B cell (primary cell): ENCODE measurements at regions not wholly inside any gene's neighbourhood (a gene's known extent, or its start where the extent isn't known, plus 50 kb on each side); places are given as distances from the start of the nearest gene placed in this dataset.

ENCODE experiments used
- EZH2 ChIP-seq: IDR thresholded peaks from 2 replicates; pipeline ENCODE4 v1.6.1; 2012; ENCODE audit warnings: borderline replicate concordance, low read depth, mild to moderate bottlenecking, moderate library complexity, low read length; ENCODE audit not compliant: insufficient read depth, poor library complexity, severe bottlenecking
- TF ChIP-seq, protein P1 (sequence below): fragments of 200-600 bp; IDR thresholded peaks from one replicate; pipeline ENCODE4 v1.8.0; 2022; ENCODE audit warnings: antibody characterized with exemption, mild to moderate bottlenecking

DNA sequence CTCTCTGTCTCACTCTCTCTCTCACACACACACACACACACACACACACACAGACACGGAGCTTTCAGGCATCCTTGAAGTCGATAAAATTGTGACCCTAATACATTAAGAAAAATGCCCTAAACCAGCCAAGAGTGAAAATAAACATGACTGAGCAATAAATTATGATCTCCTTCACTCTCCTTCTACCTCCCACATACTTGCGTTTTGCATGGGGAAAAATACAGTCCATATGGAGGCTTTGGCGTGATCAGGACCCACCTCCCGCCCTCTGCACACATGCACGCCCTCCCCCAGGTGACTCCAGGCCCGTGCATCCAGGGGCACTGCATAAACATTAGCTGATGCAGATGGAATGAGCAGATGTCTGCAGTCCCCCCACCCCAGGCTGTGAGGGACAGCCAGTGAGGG, 114.2 kb upstream of the JARID2 start:
- TF ChIP-seq, protein P1, sequence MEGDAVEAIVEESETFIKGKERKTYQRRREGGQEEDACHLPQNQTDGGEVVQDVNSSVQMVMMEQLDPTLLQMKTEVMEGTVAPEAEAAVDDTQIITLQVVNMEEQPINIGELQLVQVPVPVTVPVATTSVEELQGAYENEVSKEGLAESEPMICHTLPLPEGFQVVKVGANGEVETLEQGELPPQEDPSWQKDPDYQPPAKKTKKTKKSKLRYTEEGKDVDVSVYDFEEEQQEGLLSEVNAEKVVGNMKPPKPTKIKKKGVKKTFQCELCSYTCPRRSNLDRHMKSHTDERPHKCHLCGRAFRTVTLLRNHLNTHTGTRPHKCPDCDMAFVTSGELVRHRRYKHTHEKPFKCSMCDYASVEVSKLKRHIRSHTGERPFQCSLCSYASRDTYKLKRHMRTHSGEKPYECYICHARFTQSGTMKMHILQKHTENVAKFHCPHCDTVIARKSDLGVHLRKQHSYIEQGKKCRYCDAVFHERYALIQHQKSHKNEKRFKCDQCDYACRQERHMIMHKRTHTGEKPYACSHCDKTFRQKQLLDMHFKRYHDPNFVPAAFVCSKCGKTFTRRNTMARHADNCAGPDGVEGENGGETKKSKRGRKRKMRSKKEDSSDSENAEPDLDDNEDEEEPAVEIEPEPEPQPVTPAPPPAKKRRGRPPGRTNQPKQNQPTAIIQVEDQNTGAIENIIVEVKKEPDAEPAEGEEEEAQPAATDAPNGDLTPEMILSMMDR, result no peak
- no peak for TF ChIP-seq EZH2
